ENCODE measurements at regions not wholly inside any gene's neighbourhood (a gene's known extent, or its start where the extent isn't known, plus 50 kb on each side); places are given as distances from the start of the nearest gene placed in this dataset.

DNA sequence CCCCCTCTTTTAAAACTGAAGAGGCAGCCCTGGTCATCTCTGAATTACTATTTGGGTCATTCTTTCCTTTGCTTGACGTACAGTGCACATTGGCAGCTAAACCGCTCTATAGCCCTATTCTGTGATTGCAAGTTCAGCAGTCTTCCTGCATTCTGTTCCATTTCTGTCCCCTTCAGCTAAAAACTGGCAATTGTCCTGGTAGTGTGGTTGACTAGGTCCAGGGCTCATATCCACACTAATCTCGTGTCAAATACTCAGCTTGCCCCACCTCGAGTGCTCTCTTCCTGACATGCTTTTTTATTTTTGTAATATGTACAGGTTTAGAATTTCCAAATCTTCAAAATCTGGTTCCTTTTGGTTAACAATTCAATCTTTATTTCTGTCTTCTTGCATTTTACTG is 282.1 kb downstream of the THBS2 start:
- no peak for DNase-seq (ENCODE audit: low spot score)
- in situ Hi-C loops (cut with MboI; ENCODE audit: low pct_unique_long_range_greater_than_20kb, low sequenced_read_pairs, unreplicated experiment) = no loop called here
- TF ChIP-seq, protein P1, sequence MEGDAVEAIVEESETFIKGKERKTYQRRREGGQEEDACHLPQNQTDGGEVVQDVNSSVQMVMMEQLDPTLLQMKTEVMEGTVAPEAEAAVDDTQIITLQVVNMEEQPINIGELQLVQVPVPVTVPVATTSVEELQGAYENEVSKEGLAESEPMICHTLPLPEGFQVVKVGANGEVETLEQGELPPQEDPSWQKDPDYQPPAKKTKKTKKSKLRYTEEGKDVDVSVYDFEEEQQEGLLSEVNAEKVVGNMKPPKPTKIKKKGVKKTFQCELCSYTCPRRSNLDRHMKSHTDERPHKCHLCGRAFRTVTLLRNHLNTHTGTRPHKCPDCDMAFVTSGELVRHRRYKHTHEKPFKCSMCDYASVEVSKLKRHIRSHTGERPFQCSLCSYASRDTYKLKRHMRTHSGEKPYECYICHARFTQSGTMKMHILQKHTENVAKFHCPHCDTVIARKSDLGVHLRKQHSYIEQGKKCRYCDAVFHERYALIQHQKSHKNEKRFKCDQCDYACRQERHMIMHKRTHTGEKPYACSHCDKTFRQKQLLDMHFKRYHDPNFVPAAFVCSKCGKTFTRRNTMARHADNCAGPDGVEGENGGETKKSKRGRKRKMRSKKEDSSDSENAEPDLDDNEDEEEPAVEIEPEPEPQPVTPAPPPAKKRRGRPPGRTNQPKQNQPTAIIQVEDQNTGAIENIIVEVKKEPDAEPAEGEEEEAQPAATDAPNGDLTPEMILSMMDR (IDR thresholded peaks at IDR 0.05; ENCODE audit: extremely low read depth, insufficient read depth, missing control alignments) = no peak

- in situ Hi-C loops (cut with MboI; ENCODE audit: low pct_unique_long_range_greater_than_20kb, low sequenced_read_pairs, unreplicated experiment) = no loop called here
Measured at GRCh38 chr6:168968801-168969200, 284.8 kb downstream of the THBS2 start.

GRCh38 chr6:168968228-168968627 is 285.4 kb downstream of the THBS2 start:
- in situ Hi-C loops (cut with MboI; ENCODE audit: low pct_unique_long_range_greater_than_20kb, low sequenced_read_pairs, unreplicated experiment) = no loop called here
- no peak for DNase-seq (ENCODE audit: low spot score)
- TF ChIP-seq, protein P1 (IDR thresholded peaks at IDR 0.05; ENCODE audit: extremely low read depth, insufficient read depth, missing control alignments) = no peak

More at GRCh38 chr6:168968801-168969200, 284.8 kb downstream of the THBS2 start:
- TF ChIP-seq, protein P1 (IDR thresholded peaks at IDR 0.05; ENCODE audit: extremely low read depth, insufficient read depth, missing control alignments) = no peak
- no peak for DNase-seq (ENCODE audit: low spot score)

DNA sequence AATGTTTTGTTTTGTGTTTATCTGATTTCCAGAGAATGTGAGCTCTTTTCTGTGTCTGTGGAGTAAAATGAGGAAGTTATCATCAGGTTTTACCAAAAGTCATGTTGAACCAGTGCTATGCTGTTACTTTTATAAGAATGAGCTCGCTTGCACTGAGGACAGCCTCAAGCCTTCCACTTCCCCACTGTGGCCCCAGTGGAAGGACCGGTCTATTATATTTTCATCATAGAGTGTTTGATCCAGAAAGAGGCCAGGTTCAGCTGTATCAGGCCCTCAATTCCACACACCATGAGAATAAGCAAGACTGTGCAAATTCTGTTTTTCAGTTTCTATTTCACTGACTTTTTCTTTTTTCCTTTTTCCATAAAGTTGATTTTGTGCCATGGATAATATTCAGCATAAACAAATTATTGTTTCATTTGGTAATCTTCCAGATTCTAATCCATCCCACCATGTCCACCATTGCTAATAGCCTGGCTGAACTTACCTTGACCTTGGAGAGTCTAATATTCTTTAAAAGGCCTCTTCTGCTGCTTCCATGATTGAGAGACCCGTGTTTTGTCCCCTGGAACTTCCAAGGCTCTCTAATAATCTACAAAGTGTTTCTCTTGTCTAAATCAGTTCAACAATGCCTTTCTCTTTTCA is 286.2 kb downstream of the THBS2 start:
- no peak for DNase-seq (ENCODE audit: low spot score)
- in situ Hi-C loops (cut with MboI; ENCODE audit: low pct_unique_long_range_greater_than_20kb, low sequenced_read_pairs, unreplicated experiment) = no loop called here
- TF ChIP-seq, protein P1 (IDR thresholded peaks at IDR 0.05; ENCODE audit: extremely low read depth, insufficient read depth, missing control alignments) = no peak

DNA sequence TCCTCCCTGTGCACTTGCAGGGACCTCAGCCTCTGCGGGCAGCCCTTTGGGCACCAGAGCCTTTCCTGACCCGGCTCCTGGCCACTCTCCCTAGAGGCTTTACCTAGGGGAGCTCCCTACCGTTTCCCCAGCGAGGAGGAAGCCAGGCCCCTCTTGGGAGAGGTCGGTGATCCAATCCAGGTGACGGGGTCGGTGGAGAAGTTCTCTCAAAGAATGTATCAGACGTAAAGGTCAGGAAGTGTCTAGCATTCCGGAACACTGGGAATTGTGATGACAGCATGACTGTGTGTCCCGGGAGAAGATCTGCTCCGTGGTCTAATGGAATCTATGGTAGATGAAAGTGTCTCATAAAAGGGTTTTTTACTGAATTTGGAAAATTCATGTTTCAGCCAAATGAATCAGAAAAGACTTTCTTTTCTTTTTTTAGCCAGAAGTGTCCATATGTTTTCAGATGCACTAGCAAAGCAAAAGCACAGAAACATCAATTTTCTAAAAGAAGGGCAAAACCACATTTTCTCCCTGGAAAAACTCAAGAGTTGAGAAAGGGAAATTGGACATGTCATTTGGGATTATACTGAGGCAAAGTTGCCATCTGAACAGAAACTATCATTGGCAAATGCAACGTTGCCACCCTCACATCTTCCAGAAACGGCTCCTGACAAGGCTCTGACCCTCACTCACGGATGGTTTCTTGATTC is 289.4 kb downstream of the THBS2 start:
- DNase-seq (ENCODE audit: low spot score) = no peak

DNA sequence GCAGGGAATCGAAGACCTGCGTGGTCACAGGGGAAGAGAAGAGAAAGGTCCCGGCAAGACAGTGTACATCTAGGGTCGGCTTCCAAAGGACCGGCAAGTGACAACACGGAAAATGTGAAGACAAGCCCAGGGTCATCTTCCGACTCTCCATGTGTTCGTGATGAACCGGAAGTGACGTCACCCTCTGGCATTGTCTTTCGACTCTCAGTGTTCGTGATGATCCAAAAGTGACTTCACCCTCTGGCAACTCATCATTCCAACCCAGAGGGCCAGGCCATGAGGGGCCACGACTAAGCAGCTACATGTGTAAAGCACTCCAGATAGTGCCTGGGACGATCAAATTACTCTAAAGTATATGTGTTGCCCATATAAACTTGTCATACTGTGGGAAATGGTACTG is 290.8 kb downstream of the THBS2 start:
- TF ChIP-seq, protein P1 (IDR thresholded peaks at IDR 0.05; ENCODE audit: extremely low read depth, insufficient read depth, missing control alignments) = no peak
- in situ Hi-C loops (cut with MboI; ENCODE audit: low pct_unique_long_range_greater_than_20kb, low sequenced_read_pairs, unreplicated experiment) = no loop called here
- DNase-seq (ENCODE audit: low spot score) = no peak

More for the DNA sequence above, 289.4 kb downstream of the THBS2 start:
- in situ Hi-C loops (cut with MboI; ENCODE audit: low pct_unique_long_range_greater_than_20kb, low sequenced_read_pairs, unreplicated experiment) = no loop called here
- TF ChIP-seq, protein P1 (IDR thresholded peaks at IDR 0.05; ENCODE audit: extremely low read depth, insufficient read depth, missing control alignments) = no peak
